AG04450 (cell line): ENCODE measurements at regions not wholly inside any gene's neighbourhood (a gene's known extent, or its start where the extent isn't known, plus 50 kb on each side); places are given as distances from the start of the nearest gene placed in this dataset.
"Not testable (repeated sequence)": the region's sequence is repeated elsewhere in the genome, so short reads cannot be mapped to it uniquely, and the experiment has no call there.

ENCODE experiments used
- CTCF ChIA-PET: fragments of 300-600, 350-600 bp; formaldehyde crosslinking; extraction: SDS; loops from one replicate; lab custom pipeline; 2022; ENCODE audit warnings: antibody characterized with exemption, inconsistent platforms; lab: Charles Lee
- POLR2A ChIA-PET: fragments of 350-600 bp; formaldehyde crosslinking; extraction: SDS; loops from one replicate; lab custom pipeline; 2021; ENCODE audit warnings: antibody characterized with exemption, inconsistent platforms; lab: Yijun Ruan, JAX
- DNase-seq: peaks from one replicate; pipeline ENCODE4 v3.0.0-alpha.2; 2011; ENCODE audit warnings: low read depth, low spot score
- H3K27ac ChIP-seq: one replicate; pipeline ENCODE4 v1.5.1; 2012; ENCODE audit warnings: low read depth, low read length, control low read depth
- H3K27me3 ChIP-seq: one replicate; pipeline ENCODE4 v1.6.0; 2012; ENCODE audit warnings: low read length; ENCODE audit not compliant: control insufficient read depth, insufficient read depth
- H3K4me3 ChIP-seq: 2 replicates; pipeline ENCODE4 v1.5.1; 2011; ENCODE audit warnings: mild to moderate bottlenecking, low read depth, low read length, control low read depth
- H3K9me3 ChIP-seq: 2 replicates; pipeline ENCODE4 v1.5.1; 2012; ENCODE audit warnings: low read length; ENCODE audit not compliant: control insufficient read depth, insufficient read depth

DNA sequence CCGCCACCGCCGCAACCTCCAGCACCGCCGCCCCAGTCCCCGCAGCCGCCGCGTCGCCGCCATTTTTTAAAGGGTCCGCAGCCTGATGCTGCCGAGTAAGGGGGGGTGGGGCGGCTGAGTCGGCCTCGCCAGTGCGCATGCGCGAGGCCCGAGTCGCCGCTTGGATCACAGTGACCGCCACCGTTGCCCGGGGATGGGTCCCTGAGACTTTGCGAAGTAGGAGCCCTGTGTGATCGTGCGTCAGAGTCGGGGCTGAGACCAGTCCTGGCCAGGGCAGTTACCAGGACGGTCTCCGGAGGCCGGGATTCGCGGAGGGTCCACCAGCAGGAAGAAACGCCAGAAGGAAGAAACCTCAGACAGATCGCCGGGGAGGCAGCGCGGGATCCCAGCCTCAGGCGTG is 1421.7 kb upstream of the PCDH10 start:
- CTCF ChIA-PET, H3K27me3 ChIP-seq, H3K4me3 ChIP-seq, POLR2A ChIA-PET, DNase-seq, H3K27ac ChIP-seq: not testable (repeated sequence)
- peaks cover 49% of the 10 kb centered on the region for H3K9me3 ChIP-seq

- H3K27me3 ChIP-seq, POLR2A ChIA-PET, H3K27ac ChIP-seq, CTCF ChIA-PET, H3K4me3 ChIP-seq, DNase-seq: not testable (repeated sequence)
- H3K9me3 ChIP-seq = peaks cover 52% of the 10 kb centered on the region
These were observed 1419.9 kb upstream of the PCDH10 start for GRCh38 chr4:131729205-131729604.

DNA sequence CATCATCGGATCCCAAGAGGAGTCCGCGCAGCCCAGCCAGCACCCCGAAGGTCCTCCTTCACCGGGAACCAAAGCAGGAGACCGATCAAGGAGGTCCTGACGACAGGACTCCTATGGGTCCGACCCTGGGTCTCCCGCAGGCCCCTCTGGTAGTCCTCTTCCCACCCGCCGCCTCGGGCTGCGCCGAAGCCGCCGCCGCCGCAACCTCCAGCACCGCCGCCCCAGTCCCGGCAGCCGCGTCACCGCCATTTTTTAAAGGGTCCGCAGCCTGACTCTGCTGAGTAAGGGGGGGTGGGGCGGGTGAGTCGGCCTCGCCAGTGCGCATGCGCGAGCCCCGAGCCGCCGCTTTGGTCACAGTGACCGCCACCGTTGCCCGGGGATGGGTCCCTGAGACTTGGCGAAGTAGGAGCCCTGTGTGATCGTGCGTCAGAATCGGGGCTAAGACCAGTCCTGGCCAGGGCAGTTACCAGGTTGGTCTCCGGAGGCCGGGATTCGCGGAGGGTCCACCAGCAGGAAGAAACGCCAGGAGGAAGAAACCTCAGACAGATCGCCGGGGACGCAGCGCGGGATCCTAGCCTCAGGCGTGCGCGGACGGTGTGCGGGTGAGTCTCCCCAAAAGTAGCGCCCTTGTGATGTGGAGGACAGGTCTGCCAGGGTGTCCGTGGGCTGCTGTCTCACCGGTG is 1419.2 kb upstream of the PCDH10 start:
- H3K4me3 ChIP-seq, CTCF ChIA-PET, H3K27me3 ChIP-seq, H3K27ac ChIP-seq, DNase-seq, POLR2A ChIA-PET: not testable (repeated sequence)
- H3K9me3 ChIP-seq = peaks cover 48% of the 10 kb centered on the region

DNA sequence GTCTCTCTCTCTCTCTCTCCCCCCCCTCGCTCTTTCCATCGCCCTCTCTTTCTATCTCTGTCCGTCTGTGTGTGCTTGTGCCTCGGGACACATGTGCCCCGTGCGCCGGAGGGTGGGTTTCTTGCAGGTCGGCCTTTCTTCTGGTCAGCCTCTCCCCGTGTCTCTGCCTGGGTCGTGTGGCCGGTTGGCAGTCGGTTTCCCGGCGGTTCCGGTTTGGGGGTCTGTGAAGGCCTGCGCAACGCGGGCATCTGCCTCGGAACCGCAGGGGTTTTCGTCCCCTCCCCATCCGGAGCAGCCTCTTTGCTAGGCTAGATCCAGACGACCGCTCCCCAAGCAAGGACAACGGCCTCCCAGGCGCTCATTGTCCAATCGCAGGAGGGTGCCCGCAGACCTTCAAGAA is 1418.5 kb upstream of the PCDH10 start:
- H3K27ac ChIP-seq, POLR2A ChIA-PET, H3K4me3 ChIP-seq, H3K27me3 ChIP-seq, DNase-seq, CTCF ChIA-PET: not testable (repeated sequence)
- H3K9me3 ChIP-seq = peaks cover 41% of the 10 kb centered on the region

GRCh38 chr4:131732034-131732630 is 1417.0 kb upstream of the PCDH10 start:
- H3K4me3 ChIP-seq, H3K27ac ChIP-seq, POLR2A ChIA-PET, H3K27me3 ChIP-seq, DNase-seq, CTCF ChIA-PET: not testable (repeated sequence)
- peaks cover 35% of the 10 kb centered on the region for H3K9me3 ChIP-seq

DNA sequence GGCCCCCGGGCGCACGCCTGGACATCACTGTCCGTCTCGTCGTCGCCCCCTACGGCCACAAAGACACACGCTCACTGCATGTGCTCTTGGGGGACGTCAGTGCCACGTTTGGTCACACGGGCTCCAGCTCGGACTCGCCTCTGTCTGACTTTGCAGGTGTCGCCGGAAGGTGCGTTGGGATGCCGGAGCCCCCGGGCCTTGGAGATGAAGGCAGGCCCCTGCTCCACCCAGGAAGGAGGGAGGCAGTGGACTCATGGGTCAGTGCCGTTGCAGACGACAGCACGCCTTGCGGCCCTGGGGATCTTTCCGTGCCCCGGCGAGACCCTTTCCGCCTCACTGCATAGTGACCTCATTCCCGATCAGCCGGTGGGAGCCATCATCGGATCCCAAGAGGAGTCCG is 1414.8 kb upstream of the PCDH10 start:
- DNase-seq, H3K4me3 ChIP-seq, H3K27ac ChIP-seq, H3K27me3 ChIP-seq, CTCF ChIA-PET, POLR2A ChIA-PET: not testable (repeated sequence)
- peaks cover 22% of the 10 kb centered on the region for H3K9me3 ChIP-seq

DNA sequence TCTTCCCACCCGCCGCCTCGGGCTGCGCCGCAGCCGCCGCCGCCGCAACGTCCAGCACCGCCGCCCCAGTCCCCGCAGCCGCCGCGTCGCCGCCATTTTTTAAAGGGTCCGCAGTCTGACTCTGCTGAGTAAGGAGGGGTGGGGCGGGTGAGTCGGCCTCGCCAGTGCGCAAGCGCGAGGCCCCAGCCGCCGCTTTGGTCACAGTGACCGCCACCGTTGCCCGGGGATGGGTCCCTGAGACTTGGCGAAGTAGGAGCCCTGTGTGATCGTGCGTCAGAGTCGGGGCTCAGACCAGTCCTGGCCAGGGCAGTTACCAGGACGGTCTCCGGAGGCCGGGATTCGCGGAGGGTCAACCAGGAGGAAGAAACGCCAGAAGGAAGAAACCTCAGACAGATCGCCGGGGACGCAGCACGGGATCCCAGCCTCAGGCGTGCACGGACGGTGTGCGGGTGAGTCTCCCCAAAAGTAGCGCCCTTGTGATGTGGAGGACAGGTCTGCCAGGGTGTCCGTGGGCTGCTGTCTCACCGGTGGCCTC is 1414.2 kb upstream of the PCDH10 start:
- DNase-seq, H3K27me3 ChIP-seq, CTCF ChIA-PET, H3K4me3 ChIP-seq, H3K27ac ChIP-seq, POLR2A ChIA-PET: not testable (repeated sequence)
- peaks cover 16% of the 10 kb centered on the region for H3K9me3 ChIP-seq

DNA sequence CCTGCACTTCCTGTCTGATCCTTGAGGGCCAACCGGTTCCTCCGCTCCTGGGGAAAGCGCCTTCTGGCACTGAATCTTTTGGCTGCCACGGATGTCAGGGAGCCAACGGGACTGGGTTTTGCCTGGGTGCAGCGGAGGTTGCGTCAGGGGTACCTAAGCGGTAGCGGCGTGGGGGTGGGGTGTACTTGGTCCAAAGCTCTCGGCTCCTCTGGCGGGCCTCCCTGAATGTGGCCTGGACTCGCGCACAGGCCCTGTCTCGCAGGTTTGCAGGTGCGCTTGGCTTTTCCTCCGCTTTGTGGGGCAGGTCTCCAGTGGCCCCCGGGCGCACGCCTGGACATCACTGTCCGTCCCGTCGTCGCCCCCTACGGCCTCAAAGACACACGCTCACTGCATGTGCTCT is 1410.1 kb upstream of the PCDH10 start:
- H3K27ac ChIP-seq, CTCF ChIA-PET, H3K4me3 ChIP-seq, DNase-seq, H3K27me3 ChIP-seq, POLR2A ChIA-PET: not testable (repeated sequence)
- peaks cover 11% of the 10 kb centered on the region for H3K9me3 ChIP-seq

- peaks cover 11% of the 10 kb centered on the region for H3K9me3 ChIP-seq
- H3K4me3 ChIP-seq, DNase-seq, H3K27ac ChIP-seq, CTCF ChIA-PET, POLR2A ChIA-PET, H3K27me3 ChIP-seq: not testable (repeated sequence)
These were observed 1407.3 kb upstream of the PCDH10 start for GRCh38 chr4:131741836-131742235.

DNA sequence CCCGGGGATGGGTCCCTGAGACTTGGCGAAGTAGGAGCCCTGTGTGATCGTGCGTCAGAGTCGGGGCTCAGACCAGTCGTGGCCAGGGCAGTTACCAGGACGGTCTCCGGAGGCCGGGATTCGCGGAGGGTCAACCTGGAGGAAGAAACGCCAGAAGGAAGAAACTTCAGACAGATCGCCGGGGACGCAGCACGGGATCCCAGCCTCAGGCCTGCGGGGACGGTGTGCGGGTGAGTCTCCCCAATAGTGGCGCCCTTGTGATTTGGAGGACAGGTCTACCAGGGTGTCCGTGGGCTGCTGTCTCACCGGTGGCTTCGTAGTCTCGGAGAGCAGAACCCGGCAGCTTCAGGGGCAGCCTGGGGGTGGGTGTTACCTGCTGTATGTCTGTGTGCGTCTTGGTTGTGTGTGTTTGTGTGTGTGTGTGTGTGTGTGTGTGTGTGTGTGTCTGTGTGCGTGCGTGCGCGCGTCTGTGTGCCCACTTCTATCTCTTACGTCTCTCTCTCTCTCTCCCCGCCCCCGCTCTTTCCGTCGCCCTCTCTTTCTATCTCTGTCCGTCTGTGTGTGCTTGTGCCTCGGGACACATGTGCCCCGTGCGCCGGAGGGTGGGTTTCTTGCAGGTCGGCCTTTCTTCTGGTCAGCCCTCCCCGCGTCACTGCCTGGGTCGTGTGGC is 1406.4 kb upstream of the PCDH10 start:
- DNase-seq, H3K4me3 ChIP-seq, H3K27ac ChIP-seq, H3K27me3 ChIP-seq, POLR2A ChIA-PET, CTCF ChIA-PET: not testable (repeated sequence)
- peaks cover 11% of the 10 kb centered on the region for H3K9me3 ChIP-seq

GRCh38 chr4:131743348-131743747 is 1405.7 kb upstream of the PCDH10 start:
- H3K27me3 ChIP-seq, DNase-seq, POLR2A ChIA-PET, H3K4me3 ChIP-seq, CTCF ChIA-PET, H3K27ac ChIP-seq: not testable (repeated sequence)
- peaks cover 11% of the 10 kb centered on the region for H3K9me3 ChIP-seq

DNA sequence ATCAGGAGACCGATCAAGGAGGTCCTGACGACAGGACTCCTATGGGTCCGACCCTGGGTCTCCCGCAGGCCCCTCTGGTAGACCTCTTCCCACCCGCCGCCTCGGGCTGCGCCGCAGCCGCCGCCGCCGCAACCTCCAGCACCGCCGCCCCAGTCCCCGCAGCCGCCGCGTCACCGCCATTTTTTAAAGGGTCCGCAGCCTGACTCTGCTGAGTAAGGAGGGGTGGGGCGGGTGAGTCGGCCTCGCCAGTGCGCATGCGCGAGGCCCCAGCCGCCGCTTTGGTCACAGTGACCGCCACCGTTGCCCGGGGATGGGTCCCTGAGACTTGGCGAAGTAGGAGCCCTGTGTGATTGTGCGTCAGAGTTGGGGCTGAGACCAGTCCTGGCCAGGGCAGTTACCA is 1401.9 kb upstream of the PCDH10 start:
- CTCF ChIA-PET, POLR2A ChIA-PET: not testable (repeated sequence)

More for the DNA sequence above, 1401.9 kb upstream of the PCDH10 start:
- H3K27me3 ChIP-seq, H3K27ac ChIP-seq, H3K4me3 ChIP-seq, DNase-seq: not testable (repeated sequence)
- peaks cover 19% of the 10 kb centered on the region; the same call in 1 of the 2 replicates for H3K9me3 ChIP-seq
